HT1080 (cell line): ENCODE measurements at regions not wholly inside any gene's neighbourhood (a gene's known extent, or its start where the extent isn't known, plus 50 kb on each side); places are given as distances from the start of the nearest gene placed in this dataset.

Experiments
- DNase-seq: peaks from one replicate; pipeline ENCODE4 v3.0.0-alpha.2; 2015; ENCODE audit warnings: low read depth

DNA sequence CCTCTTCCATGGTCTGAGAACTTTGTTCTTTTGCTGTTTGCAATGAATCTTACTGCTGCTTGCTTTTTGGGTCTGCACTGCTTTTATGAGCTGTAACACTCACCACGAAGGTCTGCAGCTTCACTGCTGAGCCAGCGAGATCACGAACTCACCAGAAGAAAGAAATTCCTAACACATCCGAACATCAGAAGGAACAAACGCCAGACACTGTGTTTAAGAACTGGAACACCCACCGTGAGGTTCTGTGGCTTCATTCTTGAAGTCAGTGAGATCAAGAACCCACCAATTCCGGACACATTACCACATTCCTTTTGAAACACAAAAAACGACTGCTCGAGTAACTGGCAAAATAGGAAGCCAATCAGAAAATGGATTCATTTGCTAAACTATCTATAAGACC is 471.8 kb downstream of the TFAP2A start:
- no peak for DNase-seq

DNA sequence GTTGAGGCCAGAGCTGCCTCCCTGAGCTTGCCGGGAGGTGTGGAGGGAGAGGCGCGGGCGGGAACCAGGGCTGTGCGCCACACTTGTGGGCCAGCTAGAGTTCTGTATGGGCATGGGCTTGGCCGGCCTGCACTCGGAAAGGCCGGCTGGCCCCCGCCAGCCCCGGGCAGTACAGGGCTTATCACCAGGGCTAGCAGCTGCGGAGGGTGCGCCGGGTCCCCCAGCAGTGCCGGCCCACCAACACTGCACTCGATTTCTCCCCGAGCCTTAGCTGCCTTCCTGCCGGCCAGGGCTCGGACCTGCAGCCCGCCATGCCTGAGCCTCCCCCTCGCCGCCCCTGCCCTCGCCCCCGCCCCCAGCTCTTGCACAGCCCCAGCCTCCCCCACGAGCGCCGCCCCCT is 472.7 kb downstream of the TFAP2A start:
- no peak for DNase-seq

DNA sequence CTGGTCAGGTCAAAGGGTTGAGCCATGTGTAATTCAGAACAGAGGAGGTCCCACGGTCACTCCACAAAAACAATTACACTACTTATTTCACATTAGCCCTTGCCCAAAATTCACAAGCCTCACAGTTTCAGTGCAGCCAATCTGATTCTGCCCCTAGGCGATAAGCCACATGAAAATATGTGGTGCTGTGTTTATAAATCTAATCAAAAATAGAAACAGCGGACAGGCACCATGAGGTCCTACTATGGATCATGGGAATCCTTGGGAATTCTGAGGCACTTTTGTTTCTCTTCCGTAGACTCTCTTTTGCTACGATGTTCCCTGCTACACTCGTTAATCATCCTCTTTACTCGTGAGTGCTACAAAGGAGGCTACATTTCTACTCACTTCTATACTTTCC is 476.1 kb downstream of the TFAP2A start:
- DNase-seq = no peak

DNA sequence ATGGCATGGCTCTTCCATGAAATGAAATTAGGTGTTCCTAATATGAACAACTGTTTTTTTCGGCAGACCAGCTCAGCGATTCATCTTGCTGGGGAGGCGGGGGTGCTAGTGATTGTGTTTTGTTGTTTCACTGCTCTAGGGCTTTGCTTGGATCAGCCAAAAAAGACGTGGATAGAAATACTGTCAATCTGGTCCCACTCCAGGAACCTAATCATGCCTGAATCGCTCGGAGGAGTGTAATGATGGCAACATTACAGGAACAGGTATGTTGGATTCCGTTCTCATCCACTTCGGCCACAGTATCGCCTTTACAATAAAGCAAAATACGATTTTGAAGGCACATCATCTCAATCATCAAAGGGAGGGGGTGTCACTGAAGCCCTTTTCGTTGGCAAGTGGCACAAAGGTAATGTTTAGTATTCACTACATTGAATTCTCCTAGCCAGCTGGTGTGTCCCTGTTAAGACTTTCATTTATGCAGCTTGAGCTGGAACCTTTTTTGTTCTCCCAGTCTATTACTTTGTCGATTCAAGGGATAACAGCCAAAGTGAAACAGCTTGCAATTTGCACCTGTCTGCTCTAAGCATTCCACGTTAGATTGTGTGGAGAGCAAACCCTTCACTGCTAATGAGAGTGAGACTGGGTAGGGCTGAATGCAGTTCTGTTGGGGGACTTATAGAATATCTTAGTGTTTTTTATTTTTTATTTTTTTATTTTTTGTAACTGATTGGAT is 477.7 kb downstream of the TFAP2A start:
- DNase-seq = no peak

DNA sequence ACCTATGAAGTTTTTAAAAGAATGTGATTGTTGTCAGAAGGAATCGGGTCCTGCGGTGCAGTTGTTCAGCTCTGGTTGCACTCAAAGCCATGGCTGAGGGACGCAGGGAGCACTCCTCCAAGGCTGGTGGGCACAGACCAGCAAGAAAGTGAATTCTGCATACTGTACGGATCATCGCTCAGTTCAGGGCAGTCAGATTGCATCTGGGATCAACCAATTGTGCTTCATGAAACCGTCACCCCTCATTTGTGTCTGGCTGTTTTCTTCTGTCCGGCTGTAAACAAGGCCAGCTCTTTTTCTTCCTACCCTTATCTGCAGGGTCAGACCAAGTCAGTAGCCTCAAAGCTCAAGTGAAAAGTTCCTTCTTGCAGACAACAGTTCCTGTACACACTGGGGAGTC is 478.3 kb downstream of the TFAP2A start:
- no peak for DNase-seq

DNA sequence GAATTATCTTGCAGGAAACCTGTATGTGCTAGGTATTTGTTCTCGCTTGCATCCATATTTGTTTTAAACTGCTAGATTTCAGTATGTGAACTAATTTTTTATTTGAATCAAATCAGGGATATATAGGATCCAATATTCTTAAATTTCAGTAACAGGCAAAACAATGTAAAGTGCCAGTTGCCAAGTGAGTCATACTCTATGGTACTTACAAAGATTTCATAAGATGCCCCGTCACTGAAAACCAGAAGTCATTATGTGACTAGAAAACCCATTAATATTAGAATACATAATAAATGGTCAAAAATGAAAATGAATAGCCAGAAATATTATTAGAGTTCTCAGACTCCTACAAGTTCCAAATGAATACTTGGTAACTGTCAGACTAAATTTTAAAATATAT is 481.2 kb downstream of the TFAP2A start:
- DNase-seq = peak; percentile 8

DNA sequence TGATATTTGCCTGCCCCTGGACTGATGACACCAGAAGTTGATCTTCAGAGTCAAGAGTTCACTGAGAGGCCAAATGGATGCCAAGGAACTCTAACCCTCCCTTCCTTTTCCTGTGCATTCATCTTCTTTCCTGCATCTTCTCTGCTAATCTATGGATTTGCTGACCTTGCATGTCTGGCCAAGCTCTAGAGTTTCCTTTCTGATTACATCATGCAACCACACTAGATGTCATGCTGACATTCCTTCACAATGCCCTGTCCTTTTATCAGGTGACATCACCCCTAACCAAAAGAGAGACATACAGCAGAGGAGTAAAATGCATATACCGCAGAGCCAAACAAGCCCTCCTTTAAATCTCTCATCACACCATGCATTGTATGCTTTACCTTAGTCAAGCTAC is 487.6 kb downstream of the TFAP2A start:
- DNase-seq = peak; percentile 27

DNA sequence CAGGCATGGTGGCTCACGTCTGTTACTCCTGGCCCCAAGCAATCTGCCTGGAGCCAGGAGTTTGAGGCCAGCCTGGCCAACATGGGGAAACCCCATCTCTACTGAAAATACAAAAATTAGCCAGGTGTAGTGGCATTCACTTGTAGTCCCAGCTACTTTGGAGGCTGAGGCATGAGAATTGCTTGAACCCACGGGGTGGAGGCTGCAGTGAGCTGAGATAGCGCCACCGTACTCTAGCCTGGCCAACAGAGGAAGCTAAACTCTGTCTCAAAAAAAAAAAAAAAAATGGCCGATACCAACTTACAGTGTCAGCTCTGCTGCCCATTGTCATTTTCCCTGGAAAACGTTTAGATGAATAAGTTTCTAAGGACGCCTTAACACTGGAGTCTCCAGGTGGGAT is 489.9 kb downstream of the TFAP2A start:
- no peak for DNase-seq

DNA sequence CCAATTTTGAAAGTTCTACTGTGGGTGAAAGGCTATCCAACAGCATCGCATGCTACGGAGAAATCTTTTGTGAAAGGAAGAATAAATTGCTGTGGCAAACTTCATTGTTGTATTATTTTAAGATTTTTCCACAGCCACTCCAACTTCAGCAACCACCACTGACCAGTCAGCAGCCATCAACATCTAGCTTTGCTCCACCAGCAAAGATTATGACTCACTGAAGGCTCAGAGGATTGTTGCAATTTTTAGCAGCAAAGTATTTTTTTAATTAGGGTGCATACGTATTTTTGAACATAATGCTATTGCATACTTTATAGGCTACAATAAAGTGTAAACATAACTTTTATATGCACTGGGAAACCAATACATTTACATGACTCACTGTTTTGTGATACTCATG is 493.5 kb downstream of the TFAP2A start:
- no peak for DNase-seq

DNA sequence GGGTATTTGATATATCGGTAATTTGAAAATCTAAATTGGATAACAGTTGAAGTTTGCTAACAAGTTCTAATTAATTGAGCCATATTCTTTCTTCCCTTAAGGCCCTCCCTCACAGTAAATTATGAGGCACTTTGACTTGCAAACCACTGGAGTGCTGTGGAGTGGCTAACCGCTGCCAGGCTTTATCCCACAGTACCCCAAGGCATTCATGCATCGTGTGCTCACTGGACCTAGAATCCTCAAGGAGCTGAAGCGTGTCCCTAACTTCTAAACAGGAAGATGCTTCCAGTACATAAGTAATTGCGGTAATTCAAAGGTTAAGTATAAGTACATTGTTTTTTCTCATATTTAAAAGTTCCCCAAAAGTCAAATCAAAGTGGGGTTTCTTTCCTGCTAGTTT is 499.9 kb downstream of the TFAP2A start:
- no peak for DNase-seq

DNA sequence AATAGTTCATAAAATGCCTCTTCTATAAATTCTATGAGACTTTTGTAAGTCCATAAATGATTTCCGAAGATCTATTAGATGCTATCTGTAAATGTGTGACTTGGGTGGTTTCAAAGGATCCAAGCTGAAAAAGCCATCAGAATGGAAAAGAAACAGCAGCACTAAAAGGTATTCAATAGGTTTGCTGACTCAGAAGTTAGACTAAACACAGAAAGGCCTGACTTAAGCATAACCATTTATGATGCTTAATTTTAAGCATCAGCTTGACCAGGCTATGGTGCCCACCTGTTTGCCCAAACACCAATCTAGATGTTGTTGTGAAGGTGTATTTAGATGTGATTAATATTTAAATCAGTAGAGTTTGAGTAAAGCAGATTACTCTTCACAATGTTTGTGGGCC is 513.5 kb downstream of the TFAP2A start:
- DNase-seq = no peak

DNA sequence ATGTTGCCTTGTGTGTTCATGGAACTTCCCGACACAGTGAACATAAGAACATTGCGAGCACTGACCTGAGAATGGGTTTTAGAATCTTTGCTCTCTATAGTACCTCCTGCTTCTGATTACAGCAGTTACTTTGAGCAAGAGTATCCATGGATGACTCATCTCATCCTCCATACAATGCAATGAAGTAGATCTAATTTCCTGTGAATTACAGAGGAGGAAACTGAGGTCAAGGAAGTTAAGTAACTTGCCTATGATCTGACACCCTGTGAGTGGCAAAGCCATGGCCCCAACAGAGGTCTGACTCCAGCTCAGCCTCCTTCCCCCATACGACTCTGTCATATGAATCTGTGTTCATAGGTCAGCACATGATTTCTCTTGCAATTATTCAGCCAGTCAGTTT is 518.1 kb downstream of the TFAP2A start:
- peak; percentile 17 for DNase-seq

DNA sequence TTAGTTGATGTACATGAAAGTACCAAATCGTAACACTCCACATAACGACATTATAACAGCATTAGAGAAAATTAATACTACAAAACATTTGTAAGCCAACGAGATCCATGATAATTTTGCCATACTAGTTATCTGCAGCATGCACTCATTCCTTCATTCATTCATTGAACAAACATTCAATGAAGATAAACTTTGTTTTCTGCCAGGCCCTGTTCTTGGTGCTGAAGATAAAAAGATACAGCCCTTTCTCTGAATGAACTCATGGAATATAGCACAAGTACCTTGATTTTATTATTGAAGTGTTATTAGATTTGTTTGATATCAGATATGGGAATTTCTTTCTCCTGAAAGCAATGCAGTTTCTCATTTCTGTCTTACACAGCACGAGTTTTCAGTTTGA is 524.0 kb downstream of the TFAP2A start:
- no peak for DNase-seq

DNA sequence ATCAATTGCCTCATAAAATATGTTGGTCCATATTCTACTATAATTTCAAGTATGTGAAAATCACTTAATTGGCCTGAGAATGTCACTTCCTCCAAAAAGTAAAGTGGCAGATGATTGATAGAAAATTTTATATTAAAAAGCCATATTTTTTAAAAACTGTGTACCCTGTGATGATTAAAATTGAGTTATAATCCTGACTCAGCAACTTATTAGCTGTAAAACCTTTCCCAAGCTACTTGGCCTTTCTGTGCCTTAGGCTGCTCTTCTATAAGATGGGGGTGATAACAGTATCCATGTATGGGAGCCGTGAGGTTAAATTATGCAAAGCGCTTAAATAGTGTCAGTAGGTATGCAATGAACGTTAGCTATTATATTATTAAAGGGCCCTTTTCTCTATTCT is 524.4 kb downstream of the TFAP2A start:
- DNase-seq = no peak

DNA sequence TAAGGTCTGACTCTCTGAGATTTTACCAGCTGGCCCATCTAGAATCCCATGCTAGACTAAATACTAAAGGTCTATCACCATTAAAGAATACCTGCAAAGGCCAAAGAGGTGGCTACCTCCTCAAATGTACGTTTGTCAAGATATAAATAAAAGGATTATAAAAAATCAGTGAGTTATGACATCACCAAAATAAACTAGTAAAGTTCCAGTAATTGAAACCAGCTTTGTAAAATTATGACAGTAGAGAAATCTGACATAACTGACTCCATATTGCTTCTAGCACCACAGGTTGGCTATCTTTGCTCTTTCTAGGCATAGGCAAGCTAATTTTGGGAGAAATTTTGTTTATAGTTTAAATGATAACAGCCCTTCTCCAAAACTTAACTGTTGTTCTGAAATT is 536.3 kb downstream of the TFAP2A start:
- DNase-seq = no peak

DNA sequence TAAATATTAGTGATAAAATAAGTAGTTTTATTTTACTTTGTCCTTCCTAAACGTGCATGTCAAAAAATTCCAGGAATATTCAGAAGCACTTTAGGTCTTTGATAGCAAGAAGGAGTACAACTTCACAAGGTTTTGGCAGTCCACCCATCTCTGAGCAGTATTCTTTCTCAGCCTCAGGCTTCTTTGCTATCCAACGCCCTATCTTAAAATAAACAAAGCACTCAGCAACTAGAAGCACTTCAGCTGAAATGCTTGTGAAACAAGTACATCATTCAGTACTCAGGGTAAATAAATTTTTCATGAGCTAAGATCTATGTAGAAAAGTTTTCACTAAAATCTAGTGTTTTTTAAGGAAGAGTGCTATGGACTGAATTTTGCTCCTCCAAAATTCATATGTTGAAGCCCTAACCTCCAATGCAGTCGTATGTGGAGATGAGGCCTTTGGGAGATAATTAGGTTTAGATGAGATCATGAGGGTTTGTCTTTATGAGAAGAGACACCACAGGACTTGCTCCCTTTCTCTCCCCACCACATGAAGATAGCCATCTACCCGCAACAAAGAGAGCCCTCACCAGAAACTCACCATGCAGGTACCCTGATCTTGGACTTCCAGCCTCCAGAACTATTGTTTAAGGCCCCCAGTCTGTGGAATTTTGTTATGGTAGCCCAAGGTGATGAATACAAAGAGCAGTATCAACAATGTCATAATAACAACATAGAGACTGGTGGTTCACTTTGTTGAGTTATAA is 539.1 kb downstream of the TFAP2A start:
- no peak for DNase-seq

DNA sequence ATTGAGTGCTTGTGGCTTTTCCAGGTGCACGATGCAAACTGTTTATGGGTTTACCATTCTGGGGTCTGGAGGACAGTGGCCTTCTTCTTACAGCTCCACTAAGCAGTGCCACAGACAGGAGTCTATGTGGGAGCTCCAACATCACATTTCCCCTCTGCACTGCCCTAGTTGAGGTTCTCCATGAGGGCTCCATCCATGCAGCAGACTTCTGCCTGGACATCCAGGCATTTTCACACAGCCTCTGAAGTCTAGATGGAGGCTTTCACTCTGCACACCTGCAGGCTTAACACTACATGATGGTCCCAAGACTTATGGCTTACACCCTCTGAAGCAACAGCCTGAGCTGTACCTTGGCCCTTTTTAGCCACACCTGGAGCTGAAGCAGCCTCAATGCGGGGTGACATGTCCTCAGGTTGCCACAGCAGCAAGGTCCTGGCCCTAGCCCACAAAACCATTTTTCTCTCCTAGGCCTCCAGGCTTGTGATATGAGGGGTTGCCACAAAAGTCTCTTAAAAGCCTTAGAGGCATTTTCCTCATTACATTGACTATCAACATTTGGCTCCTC is 552.2 kb downstream of the TFAP2A start:
- DNase-seq = no peak

DNA sequence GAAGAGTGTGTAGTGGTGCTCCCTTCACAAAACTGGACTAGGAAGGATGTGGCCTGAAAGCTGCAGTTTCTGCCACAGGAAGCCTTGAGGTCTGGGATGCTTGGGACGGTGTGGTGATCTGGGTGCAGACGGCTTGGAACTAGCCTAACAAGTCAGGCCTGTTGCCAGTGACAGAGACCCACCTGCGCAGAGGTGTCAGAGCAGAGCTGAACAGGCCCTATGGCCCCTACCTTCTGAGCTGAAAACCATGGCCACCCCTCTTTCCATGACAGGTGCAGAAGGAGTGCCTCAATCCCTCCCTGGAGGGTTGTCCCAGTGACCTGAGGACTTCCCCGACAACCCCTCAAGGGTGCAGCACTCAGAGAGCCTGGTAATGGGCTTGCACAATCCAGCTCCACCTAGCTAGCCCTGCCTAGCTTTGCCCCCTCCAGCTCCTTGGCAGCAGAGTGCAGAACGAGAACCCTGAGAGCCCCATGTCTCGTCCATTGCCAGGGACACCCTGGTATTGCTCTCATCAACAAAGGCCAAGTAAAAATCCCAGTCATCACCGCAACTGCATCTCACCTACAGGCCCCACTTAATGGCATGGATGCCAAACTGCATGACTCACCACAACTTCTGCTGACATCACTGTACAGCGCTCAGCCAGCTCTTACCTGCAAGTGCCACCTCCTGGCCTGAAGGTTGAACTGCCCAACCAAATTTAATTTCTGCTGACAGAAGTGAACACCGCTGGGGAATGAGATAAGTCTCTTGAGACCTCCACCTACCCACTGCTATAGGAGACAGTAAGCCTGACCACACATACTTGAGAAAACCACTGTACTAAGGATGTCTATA is 563.1 kb downstream of the TFAP2A start:
- DNase-seq = peak; percentile 85

DNA sequence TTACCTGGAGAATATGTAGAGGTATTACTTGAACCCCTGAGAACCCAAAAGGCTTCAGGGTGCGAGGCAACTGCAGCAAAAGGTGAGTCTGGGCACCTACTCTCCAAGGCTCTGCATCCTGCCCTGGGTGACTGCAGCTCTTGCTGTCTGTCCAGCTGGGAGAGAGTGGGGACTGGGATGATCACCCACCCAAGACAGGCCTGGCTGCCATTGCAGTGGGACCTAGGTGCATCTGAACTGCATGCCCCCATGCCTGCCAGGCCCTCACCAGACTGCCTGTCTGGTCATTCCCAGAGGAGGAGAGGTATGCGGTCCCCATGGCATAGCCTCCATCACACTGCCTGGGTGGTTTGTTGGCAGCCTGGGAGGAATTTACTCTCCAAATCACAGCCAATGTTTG is 563.9 kb downstream of the TFAP2A start:
- DNase-seq = no peak

DNA sequence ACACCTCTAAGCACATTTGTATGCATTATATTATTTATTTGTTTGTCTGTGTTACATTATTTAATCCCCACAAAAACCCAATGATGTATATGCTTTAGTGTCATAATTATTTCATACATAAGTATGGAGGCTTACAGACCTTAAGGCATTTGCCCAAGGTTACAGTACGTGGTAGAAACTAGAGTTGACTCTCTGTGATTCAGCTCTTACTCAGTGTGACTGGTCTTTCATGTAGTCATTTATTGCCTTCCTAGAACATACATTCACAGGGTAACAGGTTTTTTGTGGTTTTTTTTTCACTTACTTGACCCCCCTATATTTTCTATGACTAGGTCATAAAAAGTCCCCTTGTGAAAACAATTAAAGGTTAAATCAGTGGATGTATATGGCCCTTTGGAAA is 566.8 kb downstream of the TFAP2A start:
- peak; percentile 24 for DNase-seq

DNA sequence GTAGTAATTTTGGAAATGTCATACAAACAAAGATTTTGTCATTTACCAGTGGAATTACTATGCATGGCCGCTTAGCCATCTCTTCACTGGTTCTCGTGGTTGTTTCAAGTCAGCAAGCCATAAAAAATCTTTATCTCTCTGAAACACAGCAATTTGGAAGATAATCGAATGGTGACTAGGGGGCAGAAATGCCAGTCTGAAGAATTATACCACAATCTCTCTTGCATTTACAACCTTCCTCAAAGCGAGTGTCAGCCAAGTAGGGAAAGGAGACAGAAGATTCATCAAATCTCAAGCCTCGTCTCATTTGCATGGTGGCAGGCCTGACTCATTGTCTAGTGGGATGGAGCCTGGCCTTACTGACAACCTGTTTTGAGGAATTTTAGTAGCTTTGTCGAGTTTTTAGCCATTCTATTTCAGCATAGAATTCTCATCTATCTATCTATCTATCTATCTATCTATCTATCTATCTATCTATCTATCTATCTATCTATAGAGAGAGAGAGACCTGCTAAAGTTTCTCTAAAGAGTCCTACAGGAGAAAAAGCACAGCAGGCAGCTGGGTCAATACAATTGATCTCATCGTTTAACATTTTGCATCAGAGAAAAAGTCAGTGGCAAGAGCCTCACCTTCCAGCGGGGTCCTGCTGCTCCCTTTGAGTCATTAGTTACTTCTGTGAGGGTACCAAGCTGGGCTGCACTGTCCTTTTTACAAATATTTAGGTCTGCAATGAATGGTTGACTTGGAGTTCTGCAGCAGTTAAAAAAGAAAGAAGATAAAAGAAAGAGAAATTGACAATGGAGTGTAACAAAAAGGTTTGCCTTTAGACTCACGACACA is 572.8 kb downstream of the TFAP2A start:
- DNase-seq = no peak
